Panc1 (cell line): ENCODE measurements at regions not wholly inside any gene's neighbourhood (a gene's known extent, or its start where the extent isn't known, plus 50 kb on each side); places are given as distances from the start of the nearest gene placed in this dataset.

Source experiments
- ATAC-seq: fragments of 200-7000 bp; cut with Tn5 transposase; 2 replicates; pipeline ENCODE4 v1.9.1; 2020; ENCODE audit warnings: mild to moderate bottlenecking, moderate library complexity
- BruUV-seq: library from RNA; stranded (reverse); fragments of 400-500 nt; replicated peaks from 2 replicates; lab custom pipeline; 2021; lab: Mats Ljungman, UMichigan
- CTCF ChIA-PET: fragments of 300-600 bp; sonication (Branson Sonifier 250); formaldehyde crosslinking; loops from one replicate; lab custom pipeline; 2022; ENCODE audit warnings: antibody characterized with exemption; lab: Charles Lee
- POLR2A ChIA-PET: fragments of 300-600 bp; sonication (Branson Sonifier 250); formaldehyde crosslinking; loops from one replicate; lab custom pipeline; 2022; ENCODE audit warnings: antibody characterized with exemption; lab: Charles Lee
- DNase-seq: peaks from one replicate; pipeline ENCODE4 v3.0.0-alpha.2; 2010; ENCODE audit warnings: low read depth, low spot score
- H3K27ac ChIP-seq: 2 replicates; pipeline ENCODE4 v1.5.1; 2011; ENCODE audit warnings: mild to moderate bottlenecking, low read length, inconsistent platforms
- H3K27me3 ChIP-seq: fragments of 200-500 bp; sonication (Bioruptor generic); 2 replicates; pipeline ENCODE4 v1.6.0; 2014; ENCODE audit warnings: low read length, inconsistent platforms; ENCODE audit not compliant: control insufficient read depth, insufficient read depth
- H3K36me3 ChIP-seq: fragments of 200-500 bp; sonication (Bioruptor generic); 2 replicates; pipeline ENCODE4 v1.5.1; 2014; ENCODE audit warnings: inconsistent platforms, mild to moderate bottlenecking, low read length, moderate library complexity; ENCODE audit not compliant: control insufficient read depth, insufficient read depth
- H3K4me1 ChIP-seq: 2 replicates; pipeline ENCODE4 v1.5.1; 2011; ENCODE audit warnings: inconsistent platforms, mild to moderate bottlenecking, low read length, moderate library complexity; ENCODE audit not compliant: control insufficient read depth, insufficient read depth
- H3K4me3 ChIP-seq, 2 experiments: 2 replicates each; pipeline ENCODE4 v1.5.1; 2011 to 2012; ENCODE audit warnings: low read depth in 2 of 2, low read length in 2 of 2, mild to moderate bottlenecking in 2 of 2, inconsistent platforms in 1 of 2, moderate library complexity in 1 of 2
- H3K9me3 ChIP-seq: fragments of 200-500 bp; sonication (Bioruptor generic); 2 replicates; pipeline ENCODE4 v1.5.1; 2014; ENCODE audit warnings: low read depth, mild to moderate bottlenecking, inconsistent platforms, low read length, moderate library complexity; ENCODE audit not compliant: control insufficient read depth, insufficient read depth
- CTCF ChIP-seq: fragments of 450-650 bp; IDR thresholded peaks from 2 replicates; pipeline ENCODE4 v1.5.1; 2017; ENCODE audit warnings: mild to moderate bottlenecking
- POLR2AphosphoS5 ChIP-seq: IDR thresholded peaks from 2 replicates; pipeline ENCODE4 v1.6.1; 2012; ENCODE audit warnings: mild to moderate bottlenecking, low read depth, low read length, moderate library complexity
- REST ChIP-seq, 2 experiments: IDR thresholded peaks; 2 replicates each; pipeline ENCODE4 v1.6.1; 2011 to 2012; ENCODE audit warnings: low read depth in 2 of 2, control low read depth in 1 of 2, low read length in 1 of 2, mild to moderate bottlenecking in 1 of 2, moderate library complexity in 1 of 2; ENCODE audit not compliant: insufficient read depth in 1 of 2
- SIN3A ChIP-seq: IDR thresholded peaks from 2 replicates; pipeline ENCODE4 v1.6.1; 2012; ENCODE audit warnings: low read depth, mild to moderate bottlenecking, low read length, moderate library complexity, borderline replicate concordance; ENCODE audit not compliant: insufficient read depth
- TCF7L2 ChIP-seq: IDR thresholded peaks from 2 replicates; pipeline ENCODE4 v1.6.1; 2011; ENCODE audit warnings: mild to moderate bottlenecking, low read depth, low read length, inconsistent platforms
- in situ Hi-C: cut with HindIII; loops from 2 replicates; pipeline ENCODE4 v1.10.0; 2016; ENCODE audit warnings: low sequenced_read_pairs, low pct_unique_long_range_greater_than_20kb
- intact Hi-C: fragments of 100-400 bp; cut with micrococcal nuclease; formaldehyde crosslinking; loops from one replicate; pipeline ENCODE4 v1.10.0; 2022; ENCODE audit not compliant: unreplicated experiment

GRCh38 chr2:195333869-195334268, 323.2 kb upstream of the SLC39A10 start:
- H3K4me3 ChIP-seq, result no peak overlapping the region
- in situ Hi-C loops, result no loop called here
- DNase-seq, result no peak
- no peaks in the 10 kb centered on the region for H3K36me3 ChIP-seq
- POLR2A ChIA-PET, result no interaction called here
- CTCF ChIA-PET, result no interaction called here
- no peaks in the 10 kb centered on the region for H3K27me3 ChIP-seq
- no peak for ATAC-seq
- BruUV-seq, result no TSS peak
- H3K4me1 ChIP-seq, result no peaks in the 10 kb centered on the region
- H3K27ac ChIP-seq, result no peak overlapping the region
- no peaks in the 10 kb centered on the region for H3K9me3 ChIP-seq
- no peak for TF ChIP-seq POLR2AphosphoS5
- no peak for TF ChIP-seq SIN3A
- no peak for TF ChIP-seq TCF7L2
- TF ChIP-seq REST (IDR thresholded peaks at IDR 0.05; ENCODE audit: insufficient read depth in 1 of 2, low read depth in 2 of 2, low read length in 1 of 2), result no peak
- TF ChIP-seq CTCF, result no peak
- intact Hi-C loops, result no loop called here

- no TSS peak for BruUV-seq
- in situ Hi-C loops (no loop called here), intact Hi-C loops (no loop called here)
- ChIA-PET POLR2A (no interaction called here), CTCF (no interaction called here)
- Histone ChIP-seq H3K36me3 (no peaks in the 10 kb centered on the region), H3K27ac (no peak overlapping the region), H3K4me3 (no peak overlapping the region), H3K4me1 (no peaks in the 10 kb centered on the region), H3K9me3 (no peaks in the 10 kb centered on the region), H3K27me3 (no peaks in the 10 kb centered on the region)
- TF ChIP-seq SIN3A, result no peak
- no peak for TF ChIP-seq CTCF
- TF ChIP-seq REST (IDR thresholded peaks at IDR 0.05; ENCODE audit: insufficient read depth in 1 of 2, low read depth in 2 of 2, low read length in 1 of 2), result no peak
- TF ChIP-seq TCF7L2, result no peak
- TF ChIP-seq POLR2AphosphoS5, result no peak
- DNase-seq (no peak), ATAC-seq (no peak)
Measured at GRCh38 chr2:195331966-195332365, 325.1 kb upstream of the SLC39A10 start.
